ENCODE measurements at regions not wholly inside any gene's neighbourhood (a gene's known extent, or its start where the extent isn't known, plus 50 kb on each side); places are given as distances from the start of the nearest gene placed in this dataset.

DNA sequence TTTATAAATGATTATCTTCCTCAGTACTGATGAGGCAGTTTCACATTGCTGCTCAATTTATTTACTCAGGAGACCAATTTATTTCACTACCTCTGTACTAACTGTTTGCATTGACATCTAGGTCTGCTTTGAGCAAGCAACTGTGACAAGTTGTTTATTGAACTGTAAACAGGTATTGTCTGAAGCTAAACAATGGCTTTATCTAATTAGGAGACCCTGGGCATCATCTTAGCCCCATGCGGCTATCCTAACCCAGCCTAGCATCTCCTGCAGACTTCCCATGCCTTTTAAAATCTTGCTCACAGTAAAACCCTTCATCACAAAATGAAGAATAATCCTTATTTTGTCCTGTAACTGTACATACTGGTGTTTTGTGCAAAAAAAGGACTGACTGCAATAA lies 348.2 kb downstream of the RWDD3 start (continued):
- no peak for TF ChIP-seq CEBPB (IDR thresholded peaks at IDR 0.05; ENCODE audit: low read depth, low read length)
- TF ChIP-seq, protein P1, sequence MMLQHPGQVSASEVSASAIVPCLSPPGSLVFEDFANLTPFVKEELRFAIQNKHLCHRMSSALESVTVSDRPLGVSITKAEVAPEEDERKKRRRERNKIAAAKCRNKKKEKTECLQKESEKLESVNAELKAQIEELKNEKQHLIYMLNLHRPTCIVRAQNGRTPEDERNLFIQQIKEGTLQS (IDR thresholded peaks at IDR 0.05; ENCODE audit: insufficient read depth, low read depth, low read length), result no peak
- no peak for TF ChIP-seq CBX8 (IDR thresholded peaks at IDR 0.05; ENCODE audit: borderline replicate concordance, low read depth, low read length)

Measured in H1 (cell line).